Ecto neural progenitor cell (in vitro differentiated cells): ENCODE measurements at regions not wholly inside any gene's neighbourhood (a gene's known extent, or its start where the extent isn't known, plus 50 kb on each side); places are given as distances from the start of the nearest gene placed in this dataset.

Source experiments
- DNase-seq: peaks from one replicate; pipeline ENCODE4 v3.0.0-alpha.2; 2018; ENCODE audit warnings: low spot score

GRCh38 chr18:22074282-22075070, 94.9 kb upstream of the GATA6 start:
- no peak for DNase-seq

- no peak for DNase-seq
Measured at GRCh38 chr18:22080035-22080434, 89.4 kb upstream of the GATA6 start.

GRCh38 chr18:22082408-22082807, 87.0 kb upstream of the GATA6 start:
- no peak for DNase-seq

- DNase-seq: no peak
Measured at GRCh38 chr18:22084547-22084946, 84.8 kb upstream of the GATA6 start.

GRCh38 chr18:22086973-22087372, 82.4 kb upstream of the GATA6 start:
- DNase-seq: no peak

- DNase-seq: no peak
Measured at GRCh38 chr18:22088029-22088428, 81.4 kb upstream of the GATA6 start.

GRCh38 chr18:22088996-22089640, 80.3 kb upstream of the GATA6 start:
- DNase-seq: no peak

GRCh38 chr18:22091341-22091740, 78.0 kb upstream of the GATA6 start:
- no peak for DNase-seq

- no peak for DNase-seq
Measured at GRCh38 chr18:22093731-22094357, 75.5 kb upstream of the GATA6 start.

- DNase-seq: no peak
Measured at GRCh38 chr18:22094358-22094734, 75.0 kb upstream of the GATA6 start.

GRCh38 chr18:22098563-22098989, 70.8 kb upstream of the GATA6 start:
- DNase-seq: no peak

GRCh38 chr18:22099925-22100324, 69.5 kb upstream of the GATA6 start:
- no peak for DNase-seq

- DNase-seq: no peak
Measured at GRCh38 chr18:22101731-22102130, 67.7 kb upstream of the GATA6 start.

GRCh38 chr18:22102953-22103646, 66.3 kb upstream of the GATA6 start:
- DNase-seq: no peak

GRCh38 chr18:22103647-22104031, 65.8 kb upstream of the GATA6 start:
- no peak for DNase-seq

- DNase-seq: no peak
Measured at GRCh38 chr18:22106536-22107292, 62.7 kb upstream of the GATA6 start.

GRCh38 chr18:22108674-22109073, 60.7 kb upstream of the GATA6 start:
- no peak for DNase-seq

- no peak for DNase-seq
Measured at GRCh38 chr18:22109535-22109934, 59.9 kb upstream of the GATA6 start.

GRCh38 chr18:22110461-22110924, 58.9 kb upstream of the GATA6 start:
- no peak for DNase-seq

GRCh38 chr18:22112215-22112614, 57.2 kb upstream of the GATA6 start:
- DNase-seq: no peak

- DNase-seq: no peak
Measured at GRCh38 chr18:22113144-22113844, 56.1 kb upstream of the GATA6 start.
